NCI-H1436 treated with DMSO at 0.1 percent for 48 hours (cell line): ENCODE measurements at regions not wholly inside any gene's neighbourhood (a gene's known extent, or its start where the extent isn't known, plus 50 kb on each side); places are given as distances from the start of the nearest gene placed in this dataset.
"Not testable (repeated sequence)": the region's sequence is repeated elsewhere in the genome, so short reads cannot be mapped to it uniquely, and the experiment has no call there.

Experiments used
- DNase-seq: peaks from one replicate; lab custom pipeline; 2025; lab: John Stamatoyannopoulos, UW

- DNase-seq, result no peak
Observed at GRCh38 chr18:71105078-71105819, 816.4 kb downstream of the SOCS6 start.

- DNase-seq, result no peak
Observed at GRCh38 chr18:71079606-71080005, 790.8 kb downstream of the SOCS6 start.

- no peak for DNase-seq
Observed at GRCh38 chr18:71077451-71077850, 788.6 kb downstream of the SOCS6 start.

GRCh38 chr18:71075147-71075546 is 786.3 kb downstream of the SOCS6 start:
- DNase-seq, result no peak

- no peak for DNase-seq
Observed at GRCh38 chr18:71068338-71068737, 779.5 kb downstream of the SOCS6 start.

GRCh38 chr18:71049893-71050292 is 761.0 kb downstream of the SOCS6 start:
- DNase-seq, result no peak

GRCh38 chr18:71047882-71048281 is 759.0 kb downstream of the SOCS6 start:
- no peak for DNase-seq

GRCh38 chr18:71045331-71046065 is 756.7 kb downstream of the SOCS6 start:
- DNase-seq, result no peak

GRCh38 chr18:71040161-71040560 is 751.3 kb downstream of the SOCS6 start:
- DNase-seq, result no peak

GRCh38 chr18:71038196-71038595 is 749.4 kb downstream of the SOCS6 start:
- no peak for DNase-seq

- DNase-seq, result no peak
Observed at GRCh38 chr18:71036783-71037182, 747.9 kb downstream of the SOCS6 start.

- not testable (repeated sequence) for DNase-seq
Observed at GRCh38 chr18:71031296-71032191, 742.7 kb downstream of the SOCS6 start.

- not testable (repeated sequence) for DNase-seq
Observed at GRCh38 chr18:71030085-71030484, 741.2 kb downstream of the SOCS6 start.

GRCh38 chr18:71028285-71028762 is 739.5 kb downstream of the SOCS6 start:
- DNase-seq, result no peak

- no peak for DNase-seq
Observed at GRCh38 chr18:71027531-71027930, 738.7 kb downstream of the SOCS6 start.

- no peak for DNase-seq
Observed at GRCh38 chr18:71025505-71026225, 736.8 kb downstream of the SOCS6 start.

GRCh38 chr18:71022389-71022788 is 733.5 kb downstream of the SOCS6 start:
- DNase-seq, result no peak

GRCh38 chr18:71021030-71021362 is 732.2 kb downstream of the SOCS6 start:
- DNase-seq, result no peak

- DNase-seq, result no peak
Observed at GRCh38 chr18:71020342-71021029, 731.6 kb downstream of the SOCS6 start.

- no peak for DNase-seq
Observed at GRCh38 chr18:71018816-71019215, 730.0 kb downstream of the SOCS6 start.

- DNase-seq, result no peak
Observed at GRCh38 chr18:71012789-71013188, 723.9 kb downstream of the SOCS6 start.
